Renal pelvis (tissue), 1 donor: ENCODE measurements at regions not wholly inside any gene's neighbourhood (a gene's known extent, or its start where the extent isn't known, plus 50 kb on each side); places are given as distances from the start of the nearest gene placed in this dataset.

ENCODE experiments used
- DNase-seq: peaks from one replicate; pipeline ENCODE4 v3.0.0-alpha.2; 2013

DNA sequence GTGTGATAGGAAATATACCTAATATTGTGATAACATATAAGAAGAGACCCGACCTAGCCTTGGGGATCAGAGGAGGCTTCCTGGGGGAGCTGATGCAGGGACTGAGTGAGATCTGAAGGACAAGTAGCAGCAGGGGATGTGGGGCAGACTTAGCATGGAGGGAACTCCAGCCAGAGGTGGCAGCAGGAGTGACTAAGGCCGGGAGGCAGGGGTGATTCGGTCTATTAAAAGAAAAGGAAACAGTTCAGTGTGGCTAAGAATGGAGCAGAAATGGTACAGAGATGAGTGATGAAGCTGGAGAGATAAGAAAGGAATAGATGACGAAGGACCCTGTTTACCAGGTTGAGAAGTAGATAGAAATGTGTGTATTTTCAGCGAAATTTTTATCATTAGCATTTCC is 408.8 kb downstream of the ENC1 start:
- DNase-seq: no peak

DNA sequence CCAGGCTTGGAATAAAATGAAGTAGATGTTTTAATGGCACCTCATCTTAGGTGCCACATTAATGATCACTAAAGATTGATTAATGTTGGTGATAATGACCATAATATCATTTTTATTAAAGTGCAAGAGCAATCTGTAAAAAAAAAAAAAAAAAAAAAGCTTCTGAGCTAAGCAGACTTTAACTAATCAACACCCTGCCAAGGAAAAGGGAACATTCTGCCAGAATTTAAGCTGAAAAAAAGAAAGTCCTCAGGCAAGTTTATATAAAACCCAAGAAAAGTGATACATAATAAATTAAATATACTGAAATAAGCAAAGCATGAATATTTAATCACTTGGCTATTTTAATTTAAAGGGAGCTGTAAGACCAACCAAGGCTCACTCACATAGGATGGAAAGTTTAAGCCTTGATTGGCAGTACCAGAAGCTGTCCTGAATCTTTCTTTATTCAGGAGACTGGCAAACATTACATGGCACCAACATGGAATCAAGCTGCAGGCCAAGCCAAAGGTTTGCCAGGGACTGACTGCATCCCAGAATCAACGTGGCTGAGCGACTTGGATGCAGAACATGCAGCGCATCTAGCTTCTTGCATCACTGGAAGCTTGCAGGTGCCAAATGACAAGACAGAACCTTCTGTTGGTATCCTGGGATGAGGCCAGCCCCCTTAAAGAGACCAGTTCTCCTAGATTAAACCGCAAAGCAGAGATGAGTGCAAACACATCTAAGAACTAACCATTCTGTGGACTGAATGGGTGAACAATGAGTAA is 413.6 kb downstream of the ENC1 start:
- DNase-seq: no peak

DNA sequence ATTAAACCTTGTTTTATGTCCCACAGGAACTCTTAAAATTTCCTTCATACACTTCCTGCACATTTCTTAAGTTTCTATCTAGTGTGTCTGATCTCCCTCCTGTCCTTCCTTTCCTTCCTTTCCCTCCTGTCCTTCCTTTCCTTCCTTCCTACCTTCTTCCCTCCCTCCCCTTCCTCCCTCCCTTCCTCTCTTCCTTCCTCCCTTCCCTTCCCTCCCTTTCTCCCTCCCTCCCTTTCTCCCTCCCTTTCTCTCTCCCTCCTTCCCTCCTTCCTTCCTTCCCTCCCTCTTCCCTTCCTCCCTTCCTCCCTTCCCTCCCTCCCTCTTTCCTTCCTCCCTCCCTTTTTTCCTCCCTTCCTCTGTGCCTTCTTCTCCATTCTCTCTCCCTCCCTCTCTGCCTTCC is 414.9 kb downstream of the ENC1 start:
- no peak for DNase-seq

DNA sequence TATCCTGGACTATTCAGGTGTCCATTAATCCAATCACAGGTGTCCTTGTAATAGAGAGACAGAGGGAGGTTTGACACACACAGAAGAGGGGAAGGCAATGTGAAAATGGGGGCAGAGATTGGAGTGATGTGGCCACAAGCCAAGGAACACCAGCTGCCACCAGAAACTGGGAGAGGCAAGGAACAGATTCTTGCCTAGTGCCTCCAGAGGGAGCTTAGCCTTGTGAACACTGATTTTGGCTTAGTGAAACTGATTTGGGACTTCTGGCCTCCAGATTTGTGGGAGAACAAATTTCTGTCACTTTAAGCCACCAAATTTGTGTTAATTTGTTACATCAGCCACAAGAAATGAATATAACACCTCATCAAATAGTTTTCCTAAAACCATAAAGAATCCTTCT is 416.2 kb downstream of the ENC1 start:
- no peak for DNase-seq

DNA sequence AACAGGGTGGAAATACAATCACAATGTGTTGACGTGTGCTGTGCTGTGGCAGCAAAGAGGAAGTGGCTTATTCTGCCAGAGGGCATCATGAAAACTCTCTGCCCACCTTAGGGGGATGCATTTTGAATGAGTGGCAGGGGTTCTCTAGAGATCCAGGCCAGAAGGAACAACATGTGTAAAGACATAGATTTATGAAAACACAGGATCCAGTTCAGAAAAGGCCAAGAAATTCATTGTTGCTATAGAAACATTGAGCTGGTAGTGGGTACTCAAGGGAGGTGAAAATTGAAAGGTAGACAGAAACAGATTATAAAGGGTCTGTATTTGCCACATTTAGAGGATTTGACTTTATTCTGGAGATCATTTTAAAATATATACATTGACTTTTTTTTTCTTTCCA is 417.7 kb downstream of the ENC1 start:
- no peak for DNase-seq

DNA sequence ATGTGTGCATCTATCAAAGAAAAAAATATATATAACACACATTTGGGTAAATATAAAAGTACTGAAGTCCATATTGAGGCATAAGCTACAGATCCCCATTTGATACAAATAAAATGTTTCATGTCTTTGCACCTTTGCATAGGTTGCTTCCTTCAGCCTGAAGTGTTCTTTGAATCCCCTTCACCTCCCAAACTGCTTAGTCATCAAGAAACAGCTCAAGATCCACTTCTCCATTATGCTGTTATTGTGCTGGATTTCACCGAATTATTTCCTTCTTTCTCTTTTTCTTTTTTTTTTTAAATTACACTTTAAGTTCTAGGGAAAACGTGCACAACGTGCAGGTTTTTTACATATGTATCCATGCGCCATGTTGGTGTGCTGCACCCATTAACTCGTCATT is 419.1 kb downstream of the ENC1 start:
- no peak for DNase-seq

DNA sequence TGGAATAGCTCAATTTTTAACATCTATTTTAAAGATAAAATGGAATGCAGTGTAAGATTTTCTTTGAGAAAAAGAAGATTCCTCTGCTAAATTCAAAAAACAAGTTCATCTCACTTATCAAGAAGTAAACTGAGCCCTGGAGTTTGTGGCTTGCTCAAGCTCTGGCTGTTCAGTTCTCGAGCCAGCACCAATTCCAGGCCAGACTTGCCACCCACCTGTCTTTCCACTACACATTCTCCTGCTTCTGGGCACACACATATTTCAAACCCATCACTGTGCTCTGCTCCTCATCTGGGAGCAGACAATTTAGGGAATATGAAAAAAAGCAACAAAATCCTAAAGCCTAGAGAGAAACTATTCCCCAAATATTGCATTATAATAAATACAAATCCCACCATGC is 424.5 kb downstream of the ENC1 start:
- no peak for DNase-seq

DNA sequence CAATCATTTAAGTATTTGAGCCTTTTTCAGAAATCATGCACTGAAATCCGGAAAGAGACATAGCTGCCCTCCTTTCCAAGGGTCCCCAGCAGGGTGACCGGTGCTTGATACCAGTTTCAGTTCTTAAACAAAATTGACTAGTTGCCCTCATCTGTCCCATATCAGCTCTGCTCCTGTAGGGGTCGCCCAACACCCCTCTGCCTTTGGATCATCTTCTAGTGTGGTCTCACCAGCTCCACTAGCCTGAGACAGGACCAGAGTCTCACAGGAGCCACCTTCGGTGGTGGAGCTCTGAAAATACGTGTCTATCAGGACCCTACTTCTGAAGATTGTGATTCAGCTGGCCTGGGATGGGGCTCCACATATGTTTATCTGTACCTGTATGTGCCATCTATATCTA is 428.2 kb downstream of the ENC1 start:
- DNase-seq: no peak

DNA sequence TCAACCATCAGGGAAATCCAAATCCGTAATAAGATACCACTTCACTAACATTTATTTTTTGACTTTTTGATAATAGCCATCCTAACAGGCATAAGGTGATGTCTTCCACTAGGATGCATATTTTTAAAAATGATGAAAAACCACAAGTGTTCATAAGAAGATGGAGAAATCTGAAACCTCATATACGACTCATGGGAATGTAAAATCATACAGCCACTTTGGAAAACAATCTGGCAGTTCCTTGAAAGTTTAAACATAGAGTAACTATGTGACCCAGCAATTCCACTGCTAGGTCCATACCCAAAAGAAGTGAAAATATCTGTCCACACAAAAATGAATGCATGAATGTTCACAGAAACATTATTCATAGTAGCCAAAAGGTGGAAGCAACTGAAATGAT is 431.0 kb downstream of the ENC1 start:
- DNase-seq: no peak

DNA sequence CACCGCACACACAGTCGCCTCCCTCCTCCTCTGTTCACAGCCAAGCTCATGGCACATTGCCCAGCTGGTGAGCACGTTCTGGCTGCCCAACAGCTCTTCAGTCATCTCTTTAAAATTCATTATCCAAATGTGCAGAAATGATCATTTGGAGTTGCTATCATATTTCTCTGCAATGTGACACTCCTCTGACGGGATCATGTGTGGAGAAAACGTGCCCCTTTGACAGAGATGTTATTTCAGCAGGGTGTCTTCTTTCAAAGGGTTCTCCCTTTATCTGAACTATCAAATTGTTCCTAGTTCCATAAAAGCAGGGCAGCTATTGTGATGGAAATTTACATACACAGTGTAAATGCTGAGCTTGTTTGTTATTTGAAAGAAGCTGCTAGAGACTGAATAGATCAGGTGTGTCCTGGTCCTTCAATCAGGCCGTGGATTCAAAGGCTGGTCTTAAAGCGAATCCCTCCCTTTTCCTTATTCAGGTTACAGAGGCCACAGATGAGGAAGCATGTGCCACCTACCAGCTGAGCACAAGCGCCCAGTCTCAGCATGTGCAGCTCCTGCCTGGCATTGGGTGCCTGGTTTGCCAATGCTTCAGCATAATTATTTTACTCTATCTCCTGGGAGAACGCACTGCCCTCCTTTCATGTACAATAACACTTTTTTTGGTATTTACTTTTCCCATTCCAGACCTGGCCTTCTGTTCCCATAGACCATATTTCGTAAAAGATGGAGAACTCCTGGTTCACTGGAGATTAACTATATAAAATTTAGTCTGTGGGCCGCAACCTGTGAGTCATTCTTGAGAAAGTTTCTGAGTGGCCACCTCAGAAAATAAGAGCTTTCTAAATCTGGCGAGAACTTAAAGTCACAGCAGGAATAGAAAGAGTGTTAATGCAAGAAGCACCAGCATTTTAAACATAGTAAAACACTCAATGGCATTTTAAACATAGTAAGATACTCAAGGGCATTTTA is 433.7 kb downstream of the ENC1 start:
- peak; percentile 52 for DNase-seq

DNA sequence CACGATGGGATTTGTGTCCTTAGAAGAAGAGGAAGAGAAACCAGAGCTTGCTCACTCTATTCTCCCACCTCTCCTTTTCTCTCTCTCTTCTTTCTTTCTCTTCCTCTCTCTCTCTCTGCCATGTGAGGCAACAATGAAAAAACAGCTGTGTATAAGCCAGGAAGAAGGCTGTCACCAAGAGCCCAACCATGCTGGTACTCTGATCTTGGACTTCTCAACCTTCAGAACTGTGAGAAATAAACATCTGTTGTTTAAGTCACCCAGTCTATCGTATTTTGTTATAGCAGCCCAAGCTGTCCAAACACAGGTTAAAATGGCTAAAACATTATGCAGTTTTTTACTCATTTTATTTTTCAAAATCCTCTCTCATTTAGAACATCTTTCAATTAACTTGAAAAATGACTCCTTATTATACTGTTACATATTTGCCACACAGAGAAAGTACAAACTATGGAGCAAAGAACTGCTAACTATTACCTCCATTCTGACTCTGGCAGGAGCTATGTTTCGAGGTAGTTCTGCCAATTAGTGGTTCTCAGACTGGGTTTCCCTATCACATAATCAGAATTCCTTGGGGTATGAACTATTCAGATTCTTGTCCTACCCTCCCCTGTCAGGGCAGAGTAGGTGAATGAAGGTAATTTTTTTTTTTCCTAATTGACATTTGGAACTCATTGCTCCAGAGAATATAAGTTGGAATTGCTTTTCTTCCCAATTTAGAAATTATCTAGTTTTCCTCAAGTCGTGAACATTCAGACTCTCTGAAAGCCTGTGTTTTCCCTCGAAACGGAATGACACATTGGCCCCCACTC is 434.6 kb downstream of the ENC1 start:
- no peak for DNase-seq

DNA sequence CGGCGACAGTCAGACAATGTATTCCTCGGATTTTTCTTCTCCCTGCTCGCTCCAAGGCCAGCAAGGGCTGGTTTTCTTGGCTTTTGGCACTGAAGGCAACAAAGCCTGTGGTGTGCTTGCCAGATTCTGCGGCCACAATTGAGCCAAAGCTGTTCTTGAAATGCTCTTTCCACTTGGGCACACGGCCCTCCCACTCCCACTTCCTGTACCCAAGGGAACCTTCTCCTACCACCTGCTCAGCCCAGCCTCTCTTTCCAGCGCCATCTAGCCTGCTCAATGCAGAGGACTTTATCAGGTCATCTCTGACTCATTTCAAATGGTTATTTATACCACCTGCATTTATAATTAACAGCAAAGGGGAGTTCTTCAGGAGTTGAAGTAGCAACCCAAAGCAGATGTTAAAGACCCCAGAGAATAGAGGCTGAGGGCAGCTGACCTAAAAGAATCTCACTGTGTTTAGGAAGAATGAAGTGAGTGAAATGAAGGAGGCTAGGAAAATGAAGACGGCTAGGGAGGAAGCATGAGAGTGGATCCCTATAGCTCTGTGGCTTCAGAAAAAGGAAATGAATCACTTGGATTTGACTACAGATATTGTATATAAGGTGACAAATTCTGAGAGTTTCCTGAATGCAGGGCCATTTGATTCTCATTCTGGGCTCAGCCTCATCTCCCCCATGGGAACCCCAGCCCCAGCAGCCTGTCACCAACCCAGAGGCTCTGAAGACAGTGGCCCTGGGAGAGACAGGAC is 439.0 kb downstream of the ENC1 start:
- DNase-seq: no peak

DNA sequence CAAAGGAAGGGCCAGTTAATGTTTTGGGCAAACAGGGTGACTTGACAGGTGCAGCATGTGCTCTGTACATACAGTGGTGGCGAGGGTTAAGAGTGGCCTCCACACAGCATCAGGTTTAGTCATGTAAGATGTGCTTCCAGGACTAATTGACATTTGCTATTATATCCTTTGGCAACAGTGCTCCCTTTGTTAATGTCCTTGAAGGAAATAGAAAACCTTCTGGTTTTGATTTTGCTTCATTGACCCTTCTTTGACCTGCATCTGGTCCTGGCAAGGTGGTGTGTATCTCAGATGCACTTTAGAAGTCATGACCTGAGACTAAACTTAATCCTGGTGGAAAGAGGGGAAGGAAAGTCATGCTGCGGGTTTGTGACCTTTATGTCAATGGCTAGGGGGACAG is 440.0 kb downstream of the ENC1 start:
- no peak for DNase-seq

DNA sequence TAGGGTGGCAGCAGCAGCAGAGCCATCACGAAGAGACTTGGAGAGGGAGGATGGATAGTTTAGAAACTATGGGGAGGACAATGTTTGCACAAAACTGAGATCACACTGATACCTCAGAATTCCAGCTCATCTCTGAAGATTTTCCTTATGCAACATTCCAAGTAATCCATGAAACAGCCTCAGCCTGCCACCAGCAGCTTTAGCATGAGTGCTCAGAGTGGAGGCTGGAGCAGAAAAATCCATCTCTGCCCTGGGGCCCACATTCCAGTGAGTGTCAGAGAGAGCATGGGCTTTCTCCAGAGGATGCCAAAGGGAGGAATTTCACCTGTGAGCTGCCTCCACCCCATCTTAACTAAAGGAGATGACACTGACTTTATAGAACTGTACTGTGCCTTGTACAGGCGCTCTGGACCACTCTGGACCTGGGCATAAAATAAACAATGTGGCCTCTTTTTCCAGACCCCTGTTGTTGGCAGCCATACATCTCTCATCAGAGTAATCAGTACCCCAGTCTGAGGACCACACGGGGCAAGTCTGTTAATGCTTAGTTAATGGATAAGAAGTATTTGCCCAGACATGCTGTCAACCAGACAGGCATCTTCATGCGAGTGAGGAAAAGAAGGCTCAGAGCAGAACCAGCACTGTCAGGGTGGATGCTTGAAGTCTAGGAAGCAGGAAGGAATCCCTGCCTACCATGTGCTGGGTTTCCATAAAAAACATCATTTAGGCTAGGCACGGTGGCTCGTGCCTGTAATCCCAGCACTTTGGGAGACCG is 440.9 kb downstream of the ENC1 start:
- no peak for DNase-seq

DNA sequence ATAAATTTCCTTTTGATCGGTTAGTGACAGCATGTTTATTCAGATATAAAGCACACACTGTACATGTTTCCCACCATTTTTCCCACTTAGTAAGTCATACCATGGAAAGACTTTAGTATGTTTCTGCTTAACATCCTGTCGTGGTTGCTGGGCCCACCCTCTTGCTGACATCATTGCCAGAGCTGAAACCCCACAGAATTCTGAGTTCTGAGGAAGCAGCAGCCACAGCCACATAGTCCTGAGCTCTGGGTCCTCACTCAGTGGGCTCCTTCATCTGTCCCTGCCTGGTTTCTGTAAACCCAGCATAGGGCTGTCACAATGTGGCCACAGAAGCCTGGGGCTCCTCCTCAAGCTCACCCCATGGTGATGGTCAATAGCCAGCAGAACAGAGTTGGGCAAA is 441.5 kb downstream of the ENC1 start:
- no peak for DNase-seq

DNA sequence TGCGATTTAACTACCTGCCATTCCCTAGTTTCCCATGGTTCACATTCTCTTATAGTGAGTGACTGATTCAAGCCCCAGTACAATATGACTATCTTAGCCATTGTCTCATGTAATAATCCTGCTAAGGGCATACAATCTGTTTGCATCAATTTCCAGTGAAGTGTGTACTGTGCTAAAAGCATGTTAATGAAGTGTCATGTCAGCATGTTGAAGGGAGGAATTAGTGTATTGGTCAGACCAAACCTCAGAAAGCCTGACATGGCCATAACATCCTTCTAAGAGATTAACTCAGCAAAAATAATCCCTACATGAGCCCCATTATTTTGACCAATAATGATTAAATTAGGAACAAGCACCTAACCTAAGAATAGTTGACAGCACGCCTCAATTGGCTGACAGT is 442.4 kb downstream of the ENC1 start:
- no peak for DNase-seq

DNA sequence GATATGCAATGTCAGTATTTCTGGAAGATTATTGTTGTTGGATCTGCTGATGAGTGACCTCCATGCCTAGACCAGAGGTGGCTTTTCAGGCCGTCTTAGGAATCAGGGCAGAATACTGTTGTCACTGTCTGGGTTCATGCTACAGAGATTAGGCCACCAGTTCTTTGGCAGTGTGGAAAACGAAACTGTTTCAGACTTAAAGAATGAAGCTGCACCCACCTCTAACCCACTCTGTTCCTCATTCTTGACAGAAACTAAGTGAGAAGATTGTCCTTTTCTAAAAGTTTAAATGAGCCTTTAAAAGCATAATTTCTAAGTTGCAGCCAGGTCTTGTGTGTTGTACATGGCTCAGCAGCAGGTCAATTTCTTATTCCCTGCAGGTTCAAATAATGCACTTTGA is 444.3 kb downstream of the ENC1 start:
- no peak for DNase-seq

DNA sequence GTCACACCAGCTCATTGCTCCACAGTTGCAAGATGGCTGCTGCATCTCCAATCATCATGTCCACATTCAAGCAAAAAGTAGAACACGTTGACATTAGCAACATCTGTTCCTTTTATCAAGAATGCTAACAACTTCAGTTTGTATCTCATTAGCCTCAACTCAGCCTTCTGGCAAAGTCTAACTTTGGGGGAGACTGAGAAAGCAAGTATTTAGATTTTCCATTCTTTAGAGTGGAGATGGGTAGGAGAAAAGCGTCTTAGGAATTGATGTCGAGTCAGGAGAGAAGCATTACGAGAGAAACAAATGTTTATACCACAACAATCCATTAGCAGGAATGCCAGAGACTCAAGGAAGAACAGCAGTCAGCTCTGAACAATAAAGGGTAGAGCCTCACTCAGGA is 446.3 kb downstream of the ENC1 start:
- DNase-seq: no peak

DNA sequence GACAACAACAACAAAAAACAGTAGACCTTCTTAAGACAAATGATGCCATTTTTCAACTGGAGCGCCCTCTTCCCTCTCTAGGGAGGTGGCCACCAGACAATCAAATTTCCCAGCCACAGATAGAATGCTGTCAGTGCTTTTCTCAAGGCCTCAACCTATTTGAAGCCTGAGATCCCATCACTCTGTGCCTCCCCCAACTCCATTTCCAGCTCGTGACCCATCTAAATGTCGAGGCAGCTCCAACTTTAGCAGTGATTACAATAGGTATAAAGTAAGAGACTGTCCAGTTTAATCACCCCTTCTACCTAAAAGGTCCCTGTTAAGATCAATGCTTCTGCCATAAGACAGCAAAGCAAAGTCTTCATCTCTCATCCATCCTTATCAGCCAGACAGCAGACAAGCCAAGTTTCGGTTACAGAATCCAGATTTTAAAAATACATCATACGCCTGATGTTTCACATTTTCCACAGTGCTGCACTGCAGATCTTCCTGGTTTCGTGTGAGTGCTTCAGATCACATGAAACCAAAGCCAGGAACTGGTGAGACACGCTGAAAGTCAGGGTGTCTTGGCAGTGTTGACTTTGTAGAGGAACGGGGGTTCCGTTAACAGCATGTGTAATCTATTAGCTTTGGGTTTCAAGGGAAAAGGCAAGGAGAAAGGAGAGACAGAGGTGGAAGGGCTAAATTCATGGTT is 447.8 kb downstream of the ENC1 start:
- DNase-seq: no peak
